ENCODE measurements at regions not wholly inside any gene's neighbourhood (a gene's known extent, or its start where the extent isn't known, plus 50 kb on each side); places are given as distances from the start of the nearest gene placed in this dataset.

DNA sequence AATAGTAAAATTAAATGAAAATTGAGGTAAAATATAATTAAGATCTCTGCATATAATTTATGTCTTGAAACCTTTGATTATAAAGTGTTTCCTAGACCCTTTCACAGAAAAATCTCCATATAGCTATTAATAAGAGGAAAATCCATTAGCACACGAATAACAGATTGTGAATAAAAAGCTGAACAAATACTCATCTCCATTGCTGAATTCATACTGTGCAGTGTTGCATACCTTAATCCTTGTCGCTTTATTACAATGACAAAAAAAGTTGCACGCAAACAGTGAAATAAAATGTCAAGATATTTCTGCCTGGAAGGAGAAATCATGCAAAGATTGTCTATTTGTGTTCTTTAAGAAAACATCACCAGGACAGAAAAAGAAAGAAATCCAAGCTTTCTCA, 499.1 kb upstream of the TMPRSS15 start:
- no peak for TF ChIP-seq POLR2A (IDR thresholded peaks at IDR 0.05)
- TF ChIP-seq, protein P1, sequence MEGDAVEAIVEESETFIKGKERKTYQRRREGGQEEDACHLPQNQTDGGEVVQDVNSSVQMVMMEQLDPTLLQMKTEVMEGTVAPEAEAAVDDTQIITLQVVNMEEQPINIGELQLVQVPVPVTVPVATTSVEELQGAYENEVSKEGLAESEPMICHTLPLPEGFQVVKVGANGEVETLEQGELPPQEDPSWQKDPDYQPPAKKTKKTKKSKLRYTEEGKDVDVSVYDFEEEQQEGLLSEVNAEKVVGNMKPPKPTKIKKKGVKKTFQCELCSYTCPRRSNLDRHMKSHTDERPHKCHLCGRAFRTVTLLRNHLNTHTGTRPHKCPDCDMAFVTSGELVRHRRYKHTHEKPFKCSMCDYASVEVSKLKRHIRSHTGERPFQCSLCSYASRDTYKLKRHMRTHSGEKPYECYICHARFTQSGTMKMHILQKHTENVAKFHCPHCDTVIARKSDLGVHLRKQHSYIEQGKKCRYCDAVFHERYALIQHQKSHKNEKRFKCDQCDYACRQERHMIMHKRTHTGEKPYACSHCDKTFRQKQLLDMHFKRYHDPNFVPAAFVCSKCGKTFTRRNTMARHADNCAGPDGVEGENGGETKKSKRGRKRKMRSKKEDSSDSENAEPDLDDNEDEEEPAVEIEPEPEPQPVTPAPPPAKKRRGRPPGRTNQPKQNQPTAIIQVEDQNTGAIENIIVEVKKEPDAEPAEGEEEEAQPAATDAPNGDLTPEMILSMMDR (IDR thresholded peaks at IDR 0.05): no peak
- TF ChIP-seq POLR2AphosphoS5 (IDR thresholded peaks at IDR 0.05): no peak
- TF ChIP-seq EP300 (IDR thresholded peaks at IDR 0.05): no peak

All from gastroesophageal sphincter (tissue), 3 donors.